ACC112 (cell line): ENCODE measurements at regions not wholly inside any gene's neighbourhood (a gene's known extent, or its start where the extent isn't known, plus 50 kb on each side); places are given as distances from the start of the nearest gene placed in this dataset.
"Not testable (repeated sequence)": the region's sequence is repeated elsewhere in the genome, so short reads cannot be mapped to it uniquely, and the experiment has no call there.

Source experiments
- H2AFZ ChIP-seq: fragments of 200-600 bp; sonication (generic); one replicate; pipeline ENCODE4 v1.6.0; 2017; ENCODE audit warnings: antibody characterized with exemption, low read length; ENCODE audit not compliant: unreplicated experiment
- H3K27ac ChIP-seq: fragments of 200-600 bp; sonication (generic); 2 replicates; pipeline ENCODE4 v1.5.1; 2014; ENCODE audit warnings: low read depth, mild to moderate bottlenecking, antibody characterized with exemption, low read length, moderate library complexity
- H3K27me3 ChIP-seq: fragments of 200-600 bp; sonication (generic); 2 replicates; pipeline ENCODE4 v1.6.1; 2014; ENCODE audit warnings: mild to moderate bottlenecking, antibody characterized with exemption, low read length, moderate library complexity, mixed read lengths; ENCODE audit not compliant: insufficient read depth
- H3K36me3 ChIP-seq: fragments of 200-600 bp; sonication (generic); 2 replicates; pipeline ENCODE4 v1.6.1; 2016; ENCODE audit warnings: mild to moderate bottlenecking, antibody characterized with exemption, low read length, moderate library complexity, mixed read lengths; ENCODE audit not compliant: insufficient read depth
- H3K4me1 ChIP-seq: fragments of 200-600 bp; sonication (generic); one replicate; pipeline ENCODE4 v1.6.1; 2016; ENCODE audit warnings: low read length, mixed read lengths; ENCODE audit not compliant: insufficient read depth, unreplicated experiment, control insufficient read depth
- H3K4me3 ChIP-seq: fragments of 200-600 bp; sonication (generic); 2 replicates; pipeline ENCODE4 v1.5.1; 2014; ENCODE audit warnings: mild to moderate bottlenecking, low read depth, low read length
- H3K79me2 ChIP-seq: fragments of 200-600 bp; sonication (generic); one replicate; pipeline ENCODE4 v1.6.0; 2016; ENCODE audit warnings: low read length; ENCODE audit not compliant: control insufficient read depth, unreplicated experiment, insufficient read depth

DNA sequence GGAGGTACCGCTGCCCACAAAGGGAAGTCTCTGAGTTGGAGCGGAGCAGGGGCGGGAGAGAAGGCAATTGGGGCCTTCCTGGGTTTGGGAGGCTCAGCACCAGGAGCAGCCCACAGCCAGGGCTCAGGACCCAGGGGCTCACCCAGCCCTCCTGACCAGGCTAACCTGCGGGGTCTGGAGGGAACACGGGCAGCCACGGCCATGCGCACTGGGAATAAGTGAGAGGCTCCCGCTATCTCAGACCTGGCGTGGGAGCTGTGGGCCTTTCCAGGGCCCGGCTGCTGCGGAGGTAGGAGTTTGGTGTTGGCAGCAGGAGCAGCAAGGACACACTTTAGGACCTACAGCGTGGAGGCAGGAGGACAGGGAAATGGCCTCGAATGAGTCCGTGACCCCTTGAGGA is 69.0 kb downstream of the RRM2 start:
- H3K79me2 ChIP-seq: no peaks in the 10 kb centered on the region
- H3K4me3 ChIP-seq: no peak overlapping the region
- H3K27me3 ChIP-seq: no peaks in the 10 kb centered on the region
- no peak overlapping the region for H3K27ac ChIP-seq
- no peak overlapping the region for H2AFZ ChIP-seq
- peaks cover 9% of the 10 kb centered on the region for H3K4me1 ChIP-seq
- H3K36me3 ChIP-seq: no peaks in the 10 kb centered on the region

GRCh38 chr2:10192392-10193015 is 70.0 kb downstream of the RRM2 start:
- H3K27me3 ChIP-seq: no peaks in the 10 kb centered on the region
- H2AFZ ChIP-seq: no peak overlapping the region
- peaks cover 9% of the 10 kb centered on the region for H3K4me1 ChIP-seq
- no peak overlapping the region for H3K4me3 ChIP-seq
- H3K27ac ChIP-seq: no peak overlapping the region
- no peaks in the 10 kb centered on the region for H3K36me3 ChIP-seq
- H3K79me2 ChIP-seq: no peaks in the 10 kb centered on the region

DNA sequence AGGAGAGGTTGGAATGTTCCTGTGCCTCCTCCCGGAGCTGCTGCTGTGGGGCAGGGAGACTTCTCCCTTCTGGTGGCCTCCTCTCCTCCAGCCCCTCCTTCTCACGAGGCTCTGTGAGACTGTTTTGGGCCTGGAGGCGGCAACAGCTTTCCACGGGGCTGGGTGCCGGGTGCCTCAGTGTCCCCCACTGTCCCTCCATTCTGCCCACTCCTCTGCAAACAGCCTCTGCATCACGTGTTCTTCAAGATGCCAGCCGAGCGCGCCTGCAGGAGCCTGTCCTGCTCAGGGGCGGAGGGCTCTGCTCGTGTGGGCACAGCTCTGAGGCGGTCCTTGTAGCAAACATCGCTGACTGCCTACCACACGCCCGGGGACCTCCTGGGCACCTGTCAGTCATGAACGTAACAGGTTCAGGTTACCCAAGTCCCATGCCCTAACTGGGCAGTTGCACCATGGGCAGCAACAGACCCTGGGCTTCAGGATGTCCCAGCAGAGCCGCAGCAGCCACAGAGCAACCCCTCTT is 70.8 kb downstream of the RRM2 start:
- H3K4me3 ChIP-seq: no peak overlapping the region
- H3K79me2 ChIP-seq: no peaks in the 10 kb centered on the region
- peak overlapping the region; percentile 39; the same call in 1 of the 2 replicates for H3K27ac ChIP-seq
- no peak overlapping the region for H2AFZ ChIP-seq
- H3K36me3 ChIP-seq: no peaks in the 10 kb centered on the region
- peaks cover 9% of the 10 kb centered on the region for H3K4me1 ChIP-seq
- no peaks in the 10 kb centered on the region for H3K27me3 ChIP-seq

DNA sequence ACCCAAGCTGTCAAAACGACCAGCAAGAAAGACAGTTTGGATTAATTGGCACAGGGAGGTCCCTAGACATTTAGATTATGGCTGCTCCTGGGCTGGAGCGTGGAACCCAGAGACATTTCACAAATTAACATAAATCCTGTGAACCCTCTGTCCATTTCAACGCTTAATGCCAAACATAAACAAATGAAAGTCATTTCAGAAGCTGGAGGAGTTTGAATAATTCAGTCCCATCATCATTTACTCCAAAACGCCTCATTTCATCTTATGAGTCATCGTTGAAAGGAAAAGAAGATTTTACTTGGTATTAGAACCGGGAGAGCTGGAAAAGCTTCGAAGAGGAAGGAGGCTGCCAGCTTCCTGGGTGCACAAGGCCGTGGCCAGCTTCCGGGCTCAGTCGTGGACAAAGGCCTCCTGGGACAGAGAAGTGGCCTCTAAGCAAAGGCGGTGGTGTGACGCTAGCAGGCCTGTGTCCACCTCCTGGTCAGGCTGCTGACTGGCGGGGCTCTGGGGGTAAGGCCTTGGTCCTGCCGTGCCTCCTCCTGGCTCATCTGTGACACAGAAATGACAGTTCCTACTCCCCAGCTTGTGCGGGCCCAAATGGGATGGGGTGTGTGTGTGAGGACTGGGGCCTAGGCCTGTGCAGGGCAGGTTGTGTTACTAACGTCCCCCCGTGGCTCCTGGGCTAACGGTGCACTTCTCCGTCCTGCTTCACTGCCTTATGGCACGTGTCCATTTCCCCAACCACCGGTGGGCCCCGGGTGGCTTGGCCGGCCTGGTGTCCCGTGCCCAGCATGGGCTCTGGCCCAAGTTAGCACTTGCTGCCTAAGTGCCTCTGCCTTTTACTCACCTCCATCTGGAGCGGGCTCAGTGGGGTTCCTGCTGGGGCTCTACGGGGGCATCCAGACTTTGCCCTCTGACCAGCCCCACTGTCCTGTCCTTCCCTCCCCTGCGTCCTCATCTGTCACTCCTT is 71.6 kb downstream of the RRM2 start:
- H3K36me3 ChIP-seq: no peaks in the 10 kb centered on the region

GRCh38 chr2:10195278-10196109 is 73.0 kb downstream of the RRM2 start:
- H3K27ac ChIP-seq: no peak overlapping the region
- no peak overlapping the region for H2AFZ ChIP-seq
- H3K27me3 ChIP-seq: no peaks in the 10 kb centered on the region
- no peaks in the 10 kb centered on the region for H3K79me2 ChIP-seq
- peaks cover 9% of the 10 kb centered on the region for H3K4me1 ChIP-seq
- H3K36me3 ChIP-seq: no peaks in the 10 kb centered on the region
- no peak overlapping the region for H3K4me3 ChIP-seq

More for the DNA sequence above, 71.6 kb downstream of the RRM2 start:
- Histone ChIP-seq H3K4me3 (no peak overlapping the region), H2AFZ (peak overlapping the region; percentile 32), H3K4me1 (peaks cover 9% of the 10 kb centered on the region), H3K27me3 (no peaks in the 10 kb centered on the region), H3K27ac (peak overlapping the region; percentile 39; the same call in 1 of the 2 replicates), H3K79me2 (no peaks in the 10 kb centered on the region)

DNA sequence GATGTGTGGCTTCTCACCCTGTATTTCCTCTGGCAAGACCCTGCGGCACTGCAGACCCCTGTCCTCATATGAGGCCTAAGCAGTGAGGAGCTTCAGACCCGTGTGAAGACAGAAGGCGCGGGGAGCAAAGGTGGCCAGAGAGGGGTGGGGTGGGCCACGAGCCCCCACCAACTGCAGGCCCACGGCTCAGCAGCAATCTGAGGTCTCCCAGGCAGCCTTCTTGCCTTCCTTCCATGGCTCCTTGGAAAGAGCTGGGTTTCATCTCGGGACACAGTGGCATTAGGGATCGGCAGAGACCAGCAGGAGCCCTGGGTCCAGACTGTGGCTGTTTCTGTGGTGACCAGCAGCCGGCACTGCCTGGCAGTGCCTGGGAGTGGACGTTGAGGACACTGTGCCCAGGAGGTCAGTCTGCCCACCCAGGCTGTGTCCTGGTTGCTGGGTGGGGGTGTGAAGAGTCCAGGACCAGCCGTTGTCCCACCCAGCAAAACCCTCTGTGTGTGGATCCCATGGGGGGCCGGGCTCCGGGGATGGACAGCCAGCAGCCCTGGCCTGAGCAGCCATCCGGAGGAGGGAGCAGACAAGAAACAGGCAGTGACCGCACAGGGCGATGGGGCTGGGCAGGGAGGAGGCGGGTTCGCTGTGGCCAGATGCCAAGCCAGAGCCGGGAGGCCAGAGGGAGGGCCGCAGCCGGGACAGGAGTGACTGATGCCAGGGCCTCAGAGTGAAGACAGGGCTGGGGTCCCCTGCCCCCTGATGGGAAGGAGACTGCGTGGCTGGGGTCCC is 73.8 kb downstream of the RRM2 start:
- Histone ChIP-seq H2AFZ (no peak overlapping the region), H3K27me3 (no peaks in the 10 kb centered on the region), H3K4me1 (peaks cover 9% of the 10 kb centered on the region), H3K27ac (no peak overlapping the region), H3K79me2 (no peaks in the 10 kb centered on the region), H3K36me3 (no peaks in the 10 kb centered on the region), H3K4me3 (no peak overlapping the region)

GRCh38 chr2:10196948-10197696 is 74.6 kb downstream of the RRM2 start:
- Histone ChIP-seq H2AFZ (no peak overlapping the region), H3K27ac (no peak overlapping the region), H3K79me2 (no peaks in the 10 kb centered on the region), H3K27me3 (no peaks in the 10 kb centered on the region), H3K36me3 (no peaks in the 10 kb centered on the region), H3K4me3 (no peak overlapping the region), H3K4me1 (peaks cover 9% of the 10 kb centered on the region)

- no peak overlapping the region for H3K4me3 ChIP-seq
These were observed 75.1 kb downstream of the RRM2 start for GRCh38 chr2:10197697-10198076.

GRCh38 chr2:10198482-10198881 is 75.9 kb downstream of the RRM2 start:
- H3K4me1 ChIP-seq, H3K27me3 ChIP-seq, H3K4me3 ChIP-seq, H3K79me2 ChIP-seq, H3K27ac ChIP-seq, H3K36me3 ChIP-seq, H2AFZ ChIP-seq: not testable (repeated sequence)

More at GRCh38 chr2:10197697-10198076, 75.1 kb downstream of the RRM2 start:
- Histone ChIP-seq H2AFZ (no peak overlapping the region), H3K27me3 (no peaks in the 10 kb centered on the region), H3K36me3 (no peaks in the 10 kb centered on the region), H3K27ac (no peak overlapping the region), H3K79me2 (no peaks in the 10 kb centered on the region), H3K4me1 (peaks cover 9% of the 10 kb centered on the region)
